Adipocyte (in vitro differentiated cells): ENCODE measurements at regions not wholly inside any gene's neighbourhood (a gene's known extent, or its start where the extent isn't known, plus 50 kb on each side); places are given as distances from the start of the nearest gene placed in this dataset.
"Not testable (repeated sequence)": the region's sequence is repeated elsewhere in the genome, so short reads cannot be mapped to it uniquely, and the experiment has no call there.

ENCODE experiments used
- DNase-seq: peaks from one replicate; pipeline ENCODE4 v3.0.0-alpha.2; 2015; ENCODE audit warnings: low read depth
- H3K27me3 ChIP-seq: replicated peaks from 2 replicates; pipeline ENCODE4 v1.7.0; 2013; ENCODE audit warnings: mild to moderate bottlenecking, low read length, moderate library complexity; ENCODE audit not compliant: control insufficient read depth, insufficient read depth
- H3K36me3 ChIP-seq: 2 replicates; pipeline ENCODE4 v1.7.0; 2013; ENCODE audit warnings: low read length, mild to moderate bottlenecking, moderate library complexity; ENCODE audit not compliant: control insufficient read depth, insufficient read depth, severe bottlenecking
- H3K4me1 ChIP-seq: 2 replicates; pipeline ENCODE4 v1.7.0; 2013; ENCODE audit warnings: mild to moderate bottlenecking, low read length, moderate library complexity; ENCODE audit not compliant: control insufficient read depth, insufficient read depth
- H3K4me3 ChIP-seq: 2 replicates; pipeline ENCODE4 v1.7.0; 2013; ENCODE audit warnings: mild to moderate bottlenecking, low read length, moderate library complexity
- H3K9ac ChIP-seq: 2 replicates; pipeline ENCODE4 v1.7.0; 2013; ENCODE audit warnings: mild to moderate bottlenecking, low read length, moderate library complexity
- H3K9me3 ChIP-seq: 2 replicates; pipeline ENCODE4 v1.7.0; 2013; ENCODE audit warnings: mild to moderate bottlenecking, low read length, moderate library complexity; ENCODE audit not compliant: control insufficient read depth

DNA sequence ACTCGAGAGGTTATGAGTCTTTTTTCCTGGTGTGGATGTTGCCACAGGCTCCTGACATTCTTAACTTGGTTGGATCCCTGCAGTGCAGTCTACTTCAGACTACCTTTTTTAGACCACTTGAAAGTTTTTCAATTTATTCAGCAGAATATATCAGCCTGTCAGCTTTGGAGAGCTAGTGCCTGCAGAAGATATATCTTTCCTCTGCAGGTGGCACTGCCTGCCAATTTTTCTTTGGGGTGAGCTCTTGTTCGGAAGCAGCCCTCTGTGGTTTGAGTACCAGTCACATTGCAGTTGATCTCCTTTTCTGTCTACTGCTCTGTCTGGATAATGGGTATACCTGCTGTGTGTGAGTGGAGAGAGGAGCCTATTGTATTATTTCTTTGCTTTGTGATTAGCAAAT lies 730.4 kb downstream of the PRIM2 start:
- H3K4me3 ChIP-seq, H3K4me1 ChIP-seq, H3K9ac ChIP-seq, H3K27me3 ChIP-seq, H3K9me3 ChIP-seq, H3K36me3 ChIP-seq: not testable (repeated sequence)
- DNase-seq, result peak; percentile 0

DNA sequence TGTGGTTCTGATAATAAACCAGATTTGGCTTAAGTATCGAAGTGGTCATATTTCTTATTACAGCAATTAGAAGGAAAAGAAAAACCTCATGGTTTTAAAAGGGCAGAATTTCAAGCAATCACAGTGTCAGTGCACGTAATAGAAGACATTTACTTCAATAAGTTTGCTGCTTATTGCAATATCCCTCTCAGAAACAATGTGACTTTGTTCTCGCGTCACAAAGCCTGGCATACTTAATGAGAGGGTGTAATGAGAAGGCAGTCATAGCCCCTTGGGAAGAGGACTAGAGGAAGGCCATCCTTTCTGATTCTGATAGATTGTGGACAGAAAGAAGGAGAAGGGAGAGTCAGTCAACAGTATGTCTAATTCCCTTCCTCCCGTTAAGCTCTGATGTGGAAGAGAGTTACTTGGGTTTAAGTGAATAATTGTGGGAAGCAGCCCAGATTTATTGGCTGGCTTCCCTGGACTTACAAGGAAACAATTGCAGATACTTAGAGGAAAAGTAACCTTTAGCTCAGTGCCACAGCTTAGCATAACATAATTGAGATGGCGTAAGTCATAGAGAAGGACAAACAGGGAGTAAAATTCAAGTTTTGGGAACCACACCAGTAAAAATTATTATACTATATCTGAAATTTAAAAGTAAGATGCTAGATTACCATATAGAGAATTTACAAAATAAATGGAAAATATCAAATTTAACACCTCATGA lies 738.2 kb downstream of the PRIM2 start:
- H3K4me3 ChIP-seq, H3K4me1 ChIP-seq, H3K27me3 ChIP-seq, DNase-seq, H3K36me3 ChIP-seq, H3K9ac ChIP-seq, H3K9me3 ChIP-seq: not testable (repeated sequence)

DNA sequence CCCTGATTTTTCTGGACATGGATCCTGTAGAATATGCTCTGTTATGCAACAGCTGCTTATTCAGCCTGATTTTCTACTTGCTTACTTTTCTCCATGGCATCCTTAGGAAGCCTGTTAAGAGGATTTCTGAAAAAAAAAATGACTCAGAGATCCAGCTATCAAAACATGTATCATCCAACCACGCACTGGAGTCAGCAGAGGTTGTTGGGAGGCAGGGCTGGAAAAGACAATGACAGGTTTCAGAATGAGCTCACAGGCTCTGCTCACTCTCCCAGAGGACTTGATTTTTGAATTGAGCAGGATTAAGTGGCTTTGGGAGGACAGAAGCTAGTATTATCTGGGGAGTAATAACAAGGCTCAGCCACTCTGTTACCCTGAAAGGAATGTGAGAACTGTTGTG lies 742.3 kb downstream of the PRIM2 start:
- not testable (repeated sequence) for H3K4me3 ChIP-seq, H3K27me3 ChIP-seq, H3K9me3 ChIP-seq, H3K9ac ChIP-seq, H3K36me3 ChIP-seq, H3K4me1 ChIP-seq
- peak; percentile 3 for DNase-seq

DNA sequence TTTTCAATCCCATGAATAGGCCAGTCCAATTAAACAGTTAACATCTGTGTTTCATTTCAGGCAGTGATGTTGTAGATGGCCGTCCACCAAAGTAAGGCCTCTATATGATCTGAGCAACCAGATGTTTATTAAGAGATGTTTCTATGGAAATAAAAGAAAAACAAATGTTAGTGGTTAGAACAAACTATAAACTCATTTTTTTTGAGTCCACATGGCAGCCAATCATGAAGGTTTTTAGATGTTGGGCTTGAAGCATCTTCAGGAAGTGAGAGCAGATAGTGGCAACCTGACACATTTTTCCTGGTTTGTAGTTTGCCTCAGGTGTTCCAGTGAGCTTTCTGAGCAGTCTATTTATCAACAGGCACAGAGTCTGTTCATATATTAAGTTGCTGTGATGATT lies 746.1 kb downstream of the PRIM2 start:
- H3K4me3 ChIP-seq, H3K27me3 ChIP-seq, H3K4me1 ChIP-seq, H3K9ac ChIP-seq, H3K9me3 ChIP-seq, DNase-seq, H3K36me3 ChIP-seq: not testable (repeated sequence)

DNA sequence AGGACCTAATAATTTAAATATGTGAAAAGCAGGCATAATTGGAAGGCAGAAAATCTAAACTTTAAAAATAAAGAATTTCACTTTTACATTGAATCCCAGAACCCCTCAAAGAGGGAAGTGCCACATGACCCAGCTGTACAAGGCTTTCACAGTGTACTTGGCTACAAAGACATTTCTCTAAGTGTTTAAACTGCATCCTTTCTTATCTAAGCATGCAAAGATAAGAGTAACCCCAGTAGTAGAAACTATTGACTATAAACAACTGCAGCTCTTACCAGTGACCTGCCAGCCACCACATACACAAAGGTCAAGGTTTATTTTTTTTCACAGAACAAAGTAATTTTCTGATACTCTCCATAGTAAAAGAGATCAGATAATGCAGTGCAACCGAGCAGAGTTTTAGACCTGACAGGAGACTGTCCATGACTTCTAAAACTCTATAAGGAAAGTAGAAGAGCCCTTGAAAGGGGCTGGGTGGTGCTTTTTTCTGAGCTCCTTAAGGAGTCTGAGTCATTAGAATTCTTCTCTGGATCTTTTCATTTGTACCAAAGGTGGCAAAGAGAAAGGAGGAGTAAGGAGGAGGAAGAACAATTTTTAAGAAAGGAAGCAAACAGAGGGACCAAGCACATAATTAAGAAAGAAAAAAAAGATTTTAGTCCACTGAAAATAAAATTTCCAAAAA lies 750.6 kb downstream of the PRIM2 start:
- not testable (repeated sequence) for H3K9me3 ChIP-seq, H3K4me3 ChIP-seq, DNase-seq, H3K36me3 ChIP-seq, H3K9ac ChIP-seq, H3K27me3 ChIP-seq, H3K4me1 ChIP-seq

DNA sequence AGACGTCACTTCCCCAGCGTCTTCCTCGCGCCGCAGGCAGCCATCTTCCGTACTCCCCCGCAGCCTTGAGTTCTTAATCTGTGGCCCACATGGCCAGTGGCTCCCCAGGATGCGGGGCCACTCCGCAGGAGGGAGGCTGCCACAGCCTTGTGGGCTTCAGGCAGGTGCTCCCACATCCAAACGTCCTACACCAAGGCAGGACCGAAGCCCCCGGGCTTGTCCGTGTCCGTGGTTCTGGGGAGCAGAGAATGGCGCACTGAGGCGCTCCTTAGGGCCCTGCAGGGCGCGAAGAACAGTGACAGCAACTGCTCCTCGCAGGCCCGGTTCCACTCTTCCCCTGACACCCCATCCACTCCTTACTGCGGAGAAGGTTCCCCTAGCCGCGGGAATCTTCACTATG lies 755.8 kb downstream of the PRIM2 start:
- no peak for DNase-seq

DNA sequence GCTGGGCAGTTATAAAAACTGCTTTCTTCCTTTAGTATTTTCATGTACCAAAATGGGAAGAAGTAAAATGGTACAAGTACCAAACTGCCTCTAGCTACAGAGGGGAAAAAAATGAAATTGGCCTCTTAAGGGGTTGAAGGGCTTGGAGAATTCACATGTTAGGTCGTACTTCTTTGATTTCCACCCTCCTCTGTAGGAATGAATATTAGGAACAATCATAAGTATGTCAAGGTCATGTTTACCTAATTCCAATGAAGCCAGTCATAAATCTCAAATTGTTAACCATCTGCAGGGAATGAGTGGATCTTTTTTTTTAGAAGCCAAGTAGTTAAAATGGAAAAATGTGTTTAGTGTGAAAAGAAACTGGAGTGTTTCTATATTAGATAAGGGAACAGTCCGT lies 772.6 kb downstream of the PRIM2 start:
- not testable (repeated sequence) for H3K4me1 ChIP-seq, H3K9me3 ChIP-seq, H3K9ac ChIP-seq, H3K27me3 ChIP-seq, DNase-seq, H3K4me3 ChIP-seq, H3K36me3 ChIP-seq

More for the DNA sequence above, 755.8 kb downstream of the PRIM2 start:
- no peaks in the 10 kb centered on the region for H3K4me1 ChIP-seq
- no peaks in the 10 kb centered on the region for H3K9me3 ChIP-seq
- no peaks in the 10 kb centered on the region for H3K36me3 ChIP-seq
- no peak overlapping the region for H3K9ac ChIP-seq
- H3K27me3 ChIP-seq, result no peaks in the 10 kb centered on the region
- H3K4me3 ChIP-seq, result no peak overlapping the region

DNA sequence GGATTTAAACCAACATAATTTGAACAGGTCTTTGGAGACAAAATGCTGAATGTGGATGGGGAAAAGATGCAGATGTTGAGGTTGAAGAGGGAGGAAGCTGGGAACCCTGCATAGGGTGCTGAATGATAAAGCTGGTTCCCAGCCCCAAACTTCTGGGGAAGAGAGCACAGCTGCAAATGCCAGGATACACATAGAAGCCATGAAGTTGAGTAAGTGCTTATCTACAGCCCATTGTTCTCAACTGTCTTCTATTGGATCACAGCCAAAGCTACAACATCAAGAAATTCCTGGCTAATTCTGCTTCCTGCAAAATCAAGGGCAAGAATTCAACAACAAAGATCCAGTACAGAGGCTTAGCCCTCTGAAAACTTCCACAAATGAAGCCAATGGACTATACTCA lies 779.8 kb downstream of the PRIM2 start:
- not testable (repeated sequence) for H3K36me3 ChIP-seq, H3K9ac ChIP-seq, DNase-seq, H3K9me3 ChIP-seq, H3K4me3 ChIP-seq, H3K4me1 ChIP-seq, H3K27me3 ChIP-seq

DNA sequence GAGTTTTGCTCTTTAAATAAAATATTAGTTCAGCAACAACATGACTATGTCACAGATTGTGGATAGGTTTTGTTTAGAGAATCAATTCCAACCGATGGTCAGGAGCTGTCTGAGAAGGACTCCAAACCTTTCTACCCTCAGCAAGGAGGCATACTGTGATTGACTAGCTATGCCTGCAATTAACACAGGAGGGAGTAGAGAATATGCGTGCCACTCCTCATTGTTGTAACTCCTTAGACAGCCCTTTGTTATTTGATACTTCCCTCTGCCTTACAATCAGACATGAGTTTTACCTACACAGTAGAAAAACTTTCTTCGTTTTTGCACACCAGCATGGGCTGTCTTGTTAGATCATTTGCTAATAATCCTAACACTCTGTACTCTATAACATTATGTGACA lies 796.5 kb downstream of the PRIM2 start:
- H3K9ac ChIP-seq, result no peak overlapping the region
- no peak overlapping the region for H3K4me3 ChIP-seq
- H3K27me3 ChIP-seq, result no peaks in the 10 kb centered on the region
- no peaks in the 10 kb centered on the region for H3K36me3 ChIP-seq
- no peaks in the 10 kb centered on the region for H3K9me3 ChIP-seq
- no peaks in the 10 kb centered on the region for H3K4me1 ChIP-seq
- no peak for DNase-seq

DNA sequence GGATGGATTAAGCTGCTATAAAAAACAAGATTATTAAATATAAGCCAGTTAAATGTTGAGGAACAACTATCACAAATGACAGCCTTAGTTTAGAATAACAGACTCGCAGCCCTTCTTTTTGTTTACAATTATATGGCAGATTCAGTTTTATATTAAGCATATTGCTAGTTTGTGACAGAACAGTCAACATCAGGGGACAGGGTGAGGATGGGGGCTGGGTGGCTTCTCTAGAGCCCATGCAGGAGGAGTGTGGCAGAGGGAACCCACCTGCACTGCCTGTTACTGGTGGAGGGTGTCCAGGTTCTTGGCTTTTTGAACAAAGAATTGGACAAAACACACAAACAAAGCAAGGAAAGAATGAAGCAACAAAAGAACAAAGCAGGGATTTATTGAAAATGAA lies 799.7 kb downstream of the PRIM2 start:
- not testable (repeated sequence) for H3K4me3 ChIP-seq, DNase-seq, H3K9ac ChIP-seq, H3K27me3 ChIP-seq, H3K36me3 ChIP-seq, H3K9me3 ChIP-seq, H3K4me1 ChIP-seq

DNA sequence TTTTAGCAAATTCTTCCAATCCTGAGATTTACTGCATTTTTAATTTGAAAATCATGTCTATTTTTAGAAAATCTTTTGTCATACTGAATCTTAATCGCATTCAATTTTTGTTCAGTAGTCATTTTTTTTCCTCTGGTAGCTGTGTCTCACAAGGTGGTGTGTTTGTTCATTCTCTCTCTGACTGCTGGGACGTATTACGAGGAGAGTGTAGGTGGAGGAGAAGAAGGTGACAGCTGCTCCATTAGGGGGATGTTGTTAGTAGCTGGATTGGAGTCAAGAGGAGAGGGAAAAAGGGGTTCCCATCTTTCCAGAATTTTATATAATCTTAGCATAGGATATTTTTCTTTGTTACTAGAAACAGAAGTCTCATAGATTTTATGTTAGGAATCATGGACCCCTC lies 804.2 kb downstream of the PRIM2 start:
- H3K27me3 ChIP-seq, H3K9me3 ChIP-seq, H3K36me3 ChIP-seq, DNase-seq, H3K9ac ChIP-seq, H3K4me1 ChIP-seq, H3K4me3 ChIP-seq: not testable (repeated sequence)

DNA sequence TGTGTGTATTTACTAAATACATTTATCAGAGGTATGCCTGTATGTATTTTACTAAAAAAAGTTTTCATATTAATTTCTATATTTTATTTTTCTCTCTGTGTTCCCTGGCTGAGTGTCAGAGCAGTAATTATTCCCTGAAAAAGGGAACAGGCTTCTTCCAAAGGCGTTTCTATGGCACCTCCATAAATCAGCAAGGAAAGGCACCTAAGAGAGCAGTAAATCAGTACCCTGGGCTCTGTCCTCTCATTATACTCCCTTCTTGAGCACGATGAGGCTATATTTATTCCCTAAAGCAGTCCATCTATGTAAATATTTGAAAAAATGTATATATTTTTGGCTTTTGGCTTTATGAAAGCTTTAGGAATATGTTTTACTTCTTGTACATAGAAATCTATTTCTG lies 806.3 kb downstream of the PRIM2 start:
- not testable (repeated sequence) for H3K4me1 ChIP-seq, H3K9ac ChIP-seq, H3K36me3 ChIP-seq, H3K27me3 ChIP-seq, DNase-seq, H3K9me3 ChIP-seq, H3K4me3 ChIP-seq
